ENCODE measurements at regions not wholly inside any gene's neighbourhood (a gene's known extent, or its start where the extent isn't known, plus 50 kb on each side); places are given as distances from the start of the nearest gene placed in this dataset.

DNA sequence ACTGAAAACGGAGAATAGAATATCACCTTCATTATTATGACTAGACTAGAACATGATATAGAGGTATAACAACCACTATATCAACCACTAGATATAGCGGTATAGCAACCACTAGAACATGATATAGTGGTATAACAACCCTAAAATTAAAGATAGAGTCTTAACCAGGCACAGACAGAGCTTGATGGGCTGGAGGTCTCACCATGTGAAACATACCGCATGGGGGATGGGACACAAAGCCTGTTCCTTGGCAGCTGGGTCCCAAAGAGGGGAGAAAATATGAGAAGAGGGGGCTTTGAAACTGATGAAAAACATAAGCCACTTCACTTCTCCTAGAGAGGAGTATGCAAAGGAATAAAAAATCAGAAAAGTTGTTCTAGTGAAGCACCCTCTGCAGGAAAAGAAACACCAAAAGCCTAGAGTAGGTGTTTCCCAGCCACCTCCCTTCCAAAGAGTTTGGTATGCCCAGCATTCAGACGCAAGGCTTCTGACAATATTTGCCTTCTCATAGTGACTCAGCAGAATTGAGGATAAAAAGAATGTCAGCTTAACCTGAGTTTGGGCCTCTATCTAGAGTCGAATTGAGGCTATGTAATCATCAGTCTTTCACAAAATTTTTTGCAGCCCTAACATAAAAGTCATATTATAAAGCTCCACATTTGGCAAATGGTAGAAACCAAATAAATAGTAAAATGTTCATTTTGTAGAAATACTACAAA, 316.4 kb downstream of the NOVA1 start:
- 69 to 72% methylated on average over 5 of the region's 5 CpGs for WGBS, 2 donors
- Histone ChIP-seq H3K9me3 (no peaks in the 10 kb centered on the region), H3K4me1 (peaks cover 9% of the 10 kb centered on the region), H3K27ac (peak overlapping the region in 1 of 2 donors; percentile 64), H3K27me3 (no peaks in the 10 kb centered on the region), H3K4me3 (no peak overlapping the region), H3K36me3 (ENCODE audit: low read depth, missing control alignments) (no peaks in the 10 kb centered on the region)
- TF ChIP-seq POLR2A (IDR thresholded peaks at IDR 0.05): no peak
- TF ChIP-seq, protein P1, sequence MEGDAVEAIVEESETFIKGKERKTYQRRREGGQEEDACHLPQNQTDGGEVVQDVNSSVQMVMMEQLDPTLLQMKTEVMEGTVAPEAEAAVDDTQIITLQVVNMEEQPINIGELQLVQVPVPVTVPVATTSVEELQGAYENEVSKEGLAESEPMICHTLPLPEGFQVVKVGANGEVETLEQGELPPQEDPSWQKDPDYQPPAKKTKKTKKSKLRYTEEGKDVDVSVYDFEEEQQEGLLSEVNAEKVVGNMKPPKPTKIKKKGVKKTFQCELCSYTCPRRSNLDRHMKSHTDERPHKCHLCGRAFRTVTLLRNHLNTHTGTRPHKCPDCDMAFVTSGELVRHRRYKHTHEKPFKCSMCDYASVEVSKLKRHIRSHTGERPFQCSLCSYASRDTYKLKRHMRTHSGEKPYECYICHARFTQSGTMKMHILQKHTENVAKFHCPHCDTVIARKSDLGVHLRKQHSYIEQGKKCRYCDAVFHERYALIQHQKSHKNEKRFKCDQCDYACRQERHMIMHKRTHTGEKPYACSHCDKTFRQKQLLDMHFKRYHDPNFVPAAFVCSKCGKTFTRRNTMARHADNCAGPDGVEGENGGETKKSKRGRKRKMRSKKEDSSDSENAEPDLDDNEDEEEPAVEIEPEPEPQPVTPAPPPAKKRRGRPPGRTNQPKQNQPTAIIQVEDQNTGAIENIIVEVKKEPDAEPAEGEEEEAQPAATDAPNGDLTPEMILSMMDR (IDR thresholded peaks at IDR 0.05): no peak
- DNase-seq: no peak
- intact Hi-C loops (cut with DNase I; ENCODE audit: low total_unique reads): no loop called here

DNA sequence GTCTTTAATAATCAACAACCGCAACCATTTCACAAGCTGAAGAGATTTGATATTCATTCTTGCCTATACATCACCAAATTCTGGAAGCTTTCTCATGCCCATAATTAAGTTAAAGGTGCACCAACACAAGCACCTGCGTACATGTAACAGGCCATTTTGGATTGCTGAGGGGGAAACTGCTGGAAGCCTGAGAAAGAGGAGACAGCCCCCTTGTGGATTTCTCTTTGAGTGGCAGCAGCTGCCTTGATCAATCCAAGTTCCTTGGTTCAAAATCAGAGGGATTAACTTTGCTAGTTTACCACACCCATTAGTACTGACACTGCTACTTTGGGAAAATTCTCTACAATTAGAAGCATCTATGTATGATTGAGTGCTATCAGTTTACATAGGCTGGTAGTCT, 321.1 kb downstream of the NOVA1 start:
- H3K27ac ChIP-seq: no peak overlapping the region
- no peak overlapping the region for H3K4me3 ChIP-seq
- no peaks in the 10 kb centered on the region for H3K27me3 ChIP-seq
- 84 to 92% methylated on average over 2 of the region's 2 CpGs for WGBS, 2 donors
- intact Hi-C loops (cut with DNase I; ENCODE audit: low total_unique reads): no loop called here
- no peaks in the 10 kb centered on the region for H3K9me3 ChIP-seq
- TF ChIP-seq, protein P1 (IDR thresholded peaks at IDR 0.05): no peak
- no peak for TF ChIP-seq POLR2A (IDR thresholded peaks at IDR 0.05)
- H3K4me1 ChIP-seq: peaks cover 5% of the 10 kb centered on the region
- no peaks in the 10 kb centered on the region for H3K36me3 ChIP-seq (ENCODE audit: low read depth, missing control alignments)
- DNase-seq: peak; percentile 22

DNA sequence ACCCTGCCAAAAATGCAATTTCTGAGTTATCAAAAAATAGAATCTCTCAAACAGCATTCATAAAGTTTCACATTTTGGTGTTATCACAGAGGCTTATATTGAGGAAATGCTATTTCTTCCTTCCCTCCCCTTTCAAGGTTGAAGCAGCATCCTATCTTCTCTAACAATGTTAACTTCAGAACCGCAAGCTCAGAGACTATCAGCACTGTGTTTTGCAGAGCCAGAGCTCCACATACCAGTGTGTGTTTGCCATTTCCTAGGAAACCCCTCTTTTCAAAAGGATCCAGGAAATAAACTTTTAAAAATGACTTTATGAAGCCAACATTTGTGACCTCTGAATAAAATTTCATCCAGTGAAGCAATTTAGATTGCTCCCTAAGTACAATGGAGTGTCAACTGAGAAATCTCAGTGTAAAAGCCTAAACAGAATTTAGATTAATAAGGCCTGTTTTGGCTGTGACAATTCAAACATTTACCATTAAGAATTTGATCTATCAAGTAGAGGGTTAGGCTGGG, 332.6 kb downstream of the NOVA1 start:
- Histone ChIP-seq H3K27ac (no peak overlapping the region), H3K4me3 (no peak overlapping the region), H3K9me3 (no peaks in the 10 kb centered on the region), H3K36me3 (ENCODE audit: low read depth, missing control alignments) (no peaks in the 10 kb centered on the region), H3K27me3 (no peaks in the 10 kb centered on the region), H3K4me1 (no peaks in the 10 kb centered on the region)
- no peak for DNase-seq
- intact Hi-C loops (cut with DNase I; ENCODE audit: low total_unique reads): no loop called here
- 40 to 58% methylated on average over 1 of the region's 1 CpG for WGBS, 2 donors
- no peak for TF ChIP-seq POLR2A (IDR thresholded peaks at IDR 0.05)
- TF ChIP-seq, protein P1 (IDR thresholded peaks at IDR 0.05): no peak

DNA sequence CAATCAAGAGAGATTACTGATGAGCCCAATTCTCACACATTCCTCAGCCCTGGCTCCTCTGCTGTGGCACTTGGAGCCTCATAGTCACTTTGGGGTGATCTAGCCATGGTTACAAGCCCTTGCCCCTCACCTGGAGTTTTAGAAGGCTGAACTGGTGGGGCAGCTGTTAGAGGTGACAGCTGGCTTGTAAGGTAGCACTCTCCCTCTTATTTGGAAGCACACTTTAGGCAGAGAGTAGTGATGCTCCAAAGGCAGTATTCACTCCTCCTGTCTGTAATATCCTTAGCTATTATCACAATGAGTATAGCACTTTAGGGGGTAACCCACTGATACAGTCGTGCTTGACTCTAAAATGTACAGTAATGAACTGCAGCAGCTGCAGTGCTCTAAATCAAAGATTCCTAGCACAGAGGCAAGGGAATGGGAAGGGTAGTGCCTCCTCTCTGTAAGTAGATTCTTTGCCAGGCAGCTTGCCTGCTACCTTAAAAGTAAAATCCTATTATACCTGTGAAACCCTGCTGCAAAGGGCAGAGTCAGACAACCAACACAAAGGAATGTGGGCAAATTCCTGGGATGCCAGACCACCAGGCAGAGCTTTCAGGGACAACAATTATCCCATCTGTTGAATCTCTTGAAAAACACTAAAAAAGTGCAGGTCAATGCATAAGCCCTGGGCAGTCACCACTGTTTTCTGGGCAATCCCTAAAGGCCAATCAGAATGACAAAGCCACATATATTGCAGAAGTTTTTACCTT, 336.3 kb downstream of the NOVA1 start:
- WGBS, 2 donors: 50 to 52% methylated on average over 1 of the region's 1 CpG
- TF ChIP-seq, protein P1 (IDR thresholded peaks at IDR 0.05): no peak
- no peak for TF ChIP-seq POLR2A (IDR thresholded peaks at IDR 0.05)

More for the DNA sequence above, 336.3 kb downstream of the NOVA1 start:
- intact Hi-C loops (cut with DNase I; ENCODE audit: low total_unique reads): no loop called here
- DNase-seq: no peak
- H3K36me3 ChIP-seq (ENCODE audit: low read depth, missing control alignments): no peaks in the 10 kb centered on the region
- H3K27ac ChIP-seq: no peak overlapping the region
- H3K4me1 ChIP-seq: no peaks in the 10 kb centered on the region
- H3K4me3 ChIP-seq: no peak overlapping the region
- no peaks in the 10 kb centered on the region for H3K9me3 ChIP-seq
- H3K27me3 ChIP-seq: no peaks in the 10 kb centered on the region
